GM19351 (cell line): ENCODE measurements at regions not wholly inside any gene's neighbourhood (a gene's known extent, or its start where the extent isn't known, plus 50 kb on each side); places are given as distances from the start of the nearest gene placed in this dataset.

Experiments
- ATAC-seq: cut with Tn5 transposase; IDR thresholded peaks from one replicate; pipeline ENCODE4 v1.9.1; 2021; ENCODE audit warnings: mild to moderate bottlenecking, moderate library complexity; ENCODE audit not compliant: unreplicated experiment

DNA sequence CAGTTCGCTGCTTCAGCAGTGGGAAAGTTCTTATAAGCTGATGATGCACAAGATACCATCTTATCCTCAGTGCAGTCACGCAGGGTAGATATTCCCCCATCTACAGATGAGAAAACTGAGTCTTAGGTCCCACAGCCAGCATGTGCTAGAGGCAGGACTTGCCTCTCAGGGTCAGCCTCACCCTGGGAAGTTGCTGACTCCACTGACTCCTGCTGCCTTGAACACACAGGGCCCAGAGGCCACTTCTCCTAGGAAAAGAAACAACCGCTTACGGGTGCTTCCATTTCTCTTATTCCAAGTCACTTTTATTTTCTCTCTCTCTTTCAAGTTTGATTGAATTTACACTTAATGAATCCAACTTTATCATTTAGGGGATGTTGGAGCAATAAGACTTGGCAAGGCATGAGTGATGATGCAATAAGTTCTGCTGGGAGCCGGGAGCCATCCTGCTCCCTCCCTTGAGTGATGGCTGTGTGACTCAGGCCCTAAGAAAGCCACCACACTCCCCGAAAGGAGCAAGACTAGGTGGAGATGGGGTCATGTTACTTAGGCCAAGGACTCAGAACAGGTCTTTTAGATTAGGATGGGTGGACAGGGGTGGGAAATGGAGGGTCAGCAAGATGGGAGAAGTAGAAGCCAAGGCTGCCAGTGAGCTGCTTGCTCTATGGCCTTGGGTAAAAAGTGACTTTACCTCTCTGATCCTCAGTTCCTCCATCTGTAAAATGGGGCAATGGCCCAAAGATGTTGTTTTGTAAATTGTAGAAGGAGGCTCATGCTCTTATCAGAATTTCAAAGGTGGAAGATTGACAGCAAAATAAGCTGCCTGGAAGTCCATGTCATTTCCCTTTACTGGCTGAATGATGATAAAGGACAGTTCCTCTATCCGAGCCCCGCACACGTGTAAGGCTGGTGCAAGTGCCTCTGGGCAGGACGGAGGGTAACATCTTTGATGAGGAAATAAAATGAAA, 67.4 kb upstream of the ZNF618 start:
- ATAC-seq, result no peak

- no peak for ATAC-seq
Observed at GRCh38 chr9:113817171-113817570, 58.9 kb upstream of the ZNF618 start.

DNA sequence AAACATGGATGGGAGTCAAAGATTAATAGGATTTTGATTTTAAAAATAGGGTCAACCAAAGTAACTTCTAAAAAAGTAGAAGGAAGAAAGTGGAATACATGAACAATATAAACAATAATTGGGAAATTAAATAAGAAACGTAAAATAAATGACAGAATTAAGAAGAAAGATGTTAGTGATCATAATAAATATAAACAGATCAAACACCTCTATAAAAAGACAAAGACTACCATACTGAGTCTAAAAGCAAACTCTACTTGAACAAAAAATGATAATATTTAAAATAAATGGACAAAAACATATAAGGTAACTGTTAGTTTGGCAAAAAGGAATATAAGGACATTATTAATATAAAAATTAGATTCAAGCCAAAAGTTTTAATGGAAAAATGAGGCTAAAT, 57.7 kb upstream of the ZNF618 start:
- no peak for ATAC-seq

- no peak for ATAC-seq
Observed at GRCh38 chr9:113822315-113822714, 53.8 kb upstream of the ZNF618 start.

GRCh38 chr9:113823421-113823820, 52.7 kb upstream of the ZNF618 start:
- no peak for ATAC-seq
